Left ventricle myocardium inferior (tissue), 1 donor: ENCODE measurements at regions not wholly inside any gene's neighbourhood (a gene's known extent, or its start where the extent isn't known, plus 50 kb on each side); places are given as distances from the start of the nearest gene placed in this dataset.
"Not testable (repeated sequence)": the region's sequence is repeated elsewhere in the genome, so short reads cannot be mapped to it uniquely, and the experiment has no call there.

Source experiments
- DNase-seq: peaks from one replicate; pipeline ENCODE4 v3.0.0-alpha.2; 2020
- H3K27ac ChIP-seq: fragments of 200-600 bp; replicated peaks from 2 replicates; pipeline ENCODE4 v1.8.0; 2021
- H3K27me3 ChIP-seq: fragments of 200-600 bp; 2 replicates; pipeline ENCODE4 v1.8.0; 2021; ENCODE audit warnings: low read depth
- H3K36me3 ChIP-seq: fragments of 200-600 bp; 2 replicates; pipeline ENCODE4 v1.8.0; 2021
- H3K4me1 ChIP-seq: fragments of 200-600 bp; 2 replicates; pipeline ENCODE4 v1.8.0; 2021
- H3K4me3 ChIP-seq: fragments of 200-600 bp; 2 replicates; pipeline ENCODE4 v1.8.0; 2021; ENCODE audit warnings: mild to moderate bottlenecking, moderate library complexity
- H3K9me3 ChIP-seq: fragments of 200-600 bp; replicated peaks from 2 replicates; pipeline ENCODE4 v1.8.0; 2021
- CTCF ChIP-seq: fragments of 200-600 bp; IDR thresholded peaks from 2 replicates; pipeline ENCODE4 v1.8.0; 2021; ENCODE audit warnings: antibody characterized with exemption, mild to moderate bottlenecking, borderline replicate concordance
- intact Hi-C: fragments of 100-400 bp; cut with micrococcal nuclease; formaldehyde crosslinking; loops from one replicate; pipeline ENCODE4 v1.11.0; 2022
- donor health status: DM: no; HTN: yes; CAD: no; lungs with severe emphysema.

- no peak overlapping the region for H3K4me3 ChIP-seq
- H3K4me1 ChIP-seq = no peaks in the 10 kb centered on the region
- DNase-seq = no peak
- no peak overlapping the region for H3K27ac ChIP-seq
- H3K9me3 ChIP-seq = peaks cover 25% of the 10 kb centered on the region
- intact Hi-C loops = no loop called here
- no peaks in the 10 kb centered on the region for H3K27me3 ChIP-seq
- no peak for TF ChIP-seq CTCF
- no peaks in the 10 kb centered on the region for H3K36me3 ChIP-seq
Measured at GRCh38 chr10:16199216-16199615, 237.6 kb upstream of the PTER start.

GRCh38 chr10:16223618-16224017, 213.2 kb upstream of the PTER start:
- H3K27ac ChIP-seq, H3K36me3 ChIP-seq, DNase-seq, H3K4me1 ChIP-seq, H3K4me3 ChIP-seq, intact Hi-C loops, H3K27me3 ChIP-seq: not testable (repeated sequence)
- H3K9me3 ChIP-seq = peaks cover 76% of the 10 kb centered on the region

DNA sequence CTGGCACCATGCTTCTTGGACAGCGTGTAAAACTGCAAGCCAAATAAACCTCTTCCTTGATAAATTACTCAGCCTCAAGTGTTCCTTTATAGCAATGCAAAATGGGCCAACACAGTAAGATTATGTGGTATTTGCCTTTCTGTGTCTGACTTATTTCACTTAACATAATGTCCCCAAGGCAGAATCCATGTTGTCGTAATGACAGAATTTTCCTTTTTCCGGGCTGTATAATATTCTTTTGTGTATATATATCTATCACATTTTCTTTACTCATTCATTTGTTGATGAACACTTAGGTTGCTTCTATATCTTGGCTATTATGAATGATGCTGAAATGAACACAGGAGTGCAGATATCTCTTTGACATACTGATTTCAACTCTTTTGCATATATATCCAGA, 209.1 kb upstream of the PTER start:
- peaks cover 44% of the 10 kb centered on the region for H3K9me3 ChIP-seq
- no peak for TF ChIP-seq CTCF
- no peak overlapping the region for H3K4me3 ChIP-seq
- no peak overlapping the region for H3K27ac ChIP-seq
- DNase-seq = no peak
- intact Hi-C loops = no loop called here
- H3K27me3 ChIP-seq = peaks cover 3% of the 10 kb centered on the region
- no peaks in the 10 kb centered on the region for H3K36me3 ChIP-seq
- H3K4me1 ChIP-seq = no peaks in the 10 kb centered on the region

DNA sequence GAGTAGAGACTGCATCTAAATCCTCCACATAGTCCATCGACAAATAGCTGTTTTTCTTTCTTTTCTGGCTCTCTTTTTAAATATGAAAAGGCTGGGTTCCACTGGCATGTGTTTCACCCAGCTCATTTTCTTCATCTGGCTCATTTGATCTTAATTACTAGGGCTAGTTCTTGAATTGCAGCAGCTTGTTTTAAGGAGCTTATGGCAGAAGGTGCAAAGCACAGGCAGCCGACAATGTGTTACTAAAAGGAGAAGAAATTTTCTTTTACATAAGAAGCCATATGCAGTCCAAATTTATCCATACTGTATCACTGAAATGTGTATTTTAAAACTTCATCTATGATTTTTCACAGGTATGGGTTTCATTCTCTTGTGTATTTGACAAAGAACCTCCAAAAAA, 205.6 kb upstream of the PTER start:
- TF ChIP-seq CTCF = no peak
- intact Hi-C loops = no loop called here
- no peak for DNase-seq
- Histone ChIP-seq H3K9me3 (peaks cover 9% of the 10 kb centered on the region), H3K36me3 (no peaks in the 10 kb centered on the region), H3K4me3 (no peak overlapping the region), H3K27me3 (peaks cover 3% of the 10 kb centered on the region), H3K4me1 (no peaks in the 10 kb centered on the region), H3K27ac (no peak overlapping the region)

GRCh38 chr10:16231734-16232435, 204.9 kb upstream of the PTER start:
- TF ChIP-seq CTCF = no peak
- intact Hi-C loops = no loop called here
- H3K4me3 ChIP-seq = no peak overlapping the region
- H3K9me3 ChIP-seq = peaks cover 8% of the 10 kb centered on the region
- DNase-seq = no peak
- no peaks in the 10 kb centered on the region for H3K36me3 ChIP-seq
- H3K27me3 ChIP-seq = peaks cover 3% of the 10 kb centered on the region
- H3K27ac ChIP-seq = no peak overlapping the region
- no peaks in the 10 kb centered on the region for H3K4me1 ChIP-seq

DNA sequence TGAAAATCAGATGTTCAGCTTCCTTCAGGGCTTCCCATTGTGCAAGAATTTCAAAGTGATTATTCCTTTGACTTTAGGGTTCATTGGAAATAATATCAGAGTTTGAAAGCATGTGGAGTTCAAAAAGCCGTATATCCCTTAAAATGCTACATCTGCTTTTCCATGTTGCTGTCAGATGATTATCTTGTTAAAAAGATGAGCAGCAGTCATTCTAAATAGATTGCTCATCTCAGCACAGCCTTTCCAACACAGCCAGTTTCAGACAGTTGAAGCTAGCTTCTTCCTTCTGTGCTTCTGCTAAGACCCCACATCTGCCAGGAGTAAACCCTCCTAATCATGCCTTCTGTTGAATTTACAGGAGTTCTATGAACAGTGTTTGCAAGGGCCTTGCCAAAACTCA, 204.4 kb upstream of the PTER start:
- no peaks in the 10 kb centered on the region for H3K36me3 ChIP-seq
- peaks cover 3% of the 10 kb centered on the region for H3K27me3 ChIP-seq
- no peaks in the 10 kb centered on the region for H3K4me1 ChIP-seq
- H3K4me3 ChIP-seq = no peak overlapping the region
- no peak overlapping the region for H3K27ac ChIP-seq
- no peak for DNase-seq
- TF ChIP-seq CTCF = no peak
- H3K9me3 ChIP-seq = peaks cover 8% of the 10 kb centered on the region
- intact Hi-C loops = no loop called here
